Trophoblast cell (in vitro differentiated cells and primary cell): ENCODE measurements at regions not wholly inside any gene's neighbourhood (a gene's known extent, or its start where the extent isn't known, plus 50 kb on each side); places are given as distances from the start of the nearest gene placed in this dataset.

Experiments
- DNase-seq, 2 donors: peaks; one replicate each; pipeline ENCODE4 v3.0.0-alpha.2; 2016
- H2AFZ ChIP-seq: 2 replicates; pipeline ENCODE4 v1.6.1; 2013; ENCODE audit warnings: low read length, moderate library complexity, mild to moderate bottlenecking; ENCODE audit not compliant: insufficient read depth, poor library complexity
- H2AK5ac ChIP-seq: 2 replicates; pipeline ENCODE4 v1.6.1; 2013; ENCODE audit warnings: mild to moderate bottlenecking, low read length
- H2BK120ac ChIP-seq: 2 replicates; pipeline ENCODE4 v1.6.1; 2013; ENCODE audit warnings: low read length, mild to moderate bottlenecking, moderate library complexity; ENCODE audit not compliant: insufficient read depth, poor library complexity
- H2BK12ac ChIP-seq: 2 replicates; pipeline ENCODE4 v1.6.1; 2013; ENCODE audit warnings: mild to moderate bottlenecking, low read length, moderate library complexity
- H2BK5ac ChIP-seq: 2 replicates; pipeline ENCODE4 v1.6.1; 2013; ENCODE audit warnings: low read length, low read depth, moderate library complexity, mild to moderate bottlenecking; ENCODE audit not compliant: poor library complexity
- H3K14ac ChIP-seq: 2 replicates; pipeline ENCODE4 v1.6.1; 2013; ENCODE audit warnings: mild to moderate bottlenecking, low read length
- H3K18ac ChIP-seq: 2 replicates; pipeline ENCODE4 v1.6.1; 2013; ENCODE audit warnings: mild to moderate bottlenecking, low read length
- H3K23ac ChIP-seq: 2 replicates; pipeline ENCODE4 v1.6.1; 2013; ENCODE audit warnings: low read length
- H3K27ac ChIP-seq: 2 replicates; pipeline ENCODE4 v1.5.1; 2013; ENCODE audit warnings: low read depth, mild to moderate bottlenecking, inconsistent platforms, low read length, moderate library complexity
- H3K27me3 ChIP-seq: 2 replicates; pipeline ENCODE4 v1.6.1; 2013; ENCODE audit warnings: inconsistent platforms, mild to moderate bottlenecking, low read length, moderate library complexity; ENCODE audit not compliant: insufficient read depth
- H3K36me3 ChIP-seq, 2 experiments: 1 replicate in 1 of 2; 2 replicates in 1 of 2; pipeline ENCODE4 v1.6.1; 2013; ENCODE audit warnings: low read length in 2 of 2, mild to moderate bottlenecking in 2 of 2, moderate library complexity in 1 of 2; ENCODE audit not compliant: insufficient read depth in 2 of 2, control insufficient read depth in 1 of 2
- H3K4ac ChIP-seq: 2 replicates; pipeline ENCODE4 v1.6.1; 2013; ENCODE audit warnings: low read depth, mild to moderate bottlenecking, low read length, moderate library complexity
- H3K4me1 ChIP-seq, 2 experiments: 1 replicate in 1 of 2; 2 replicates in 1 of 2; pipeline ENCODE4 v1.6.1; 2013; ENCODE audit warnings: low read length in 2 of 2, mild to moderate bottlenecking in 2 of 2, moderate library complexity in 1 of 2; ENCODE audit not compliant: insufficient read depth in 2 of 2, control insufficient read depth in 1 of 2
- H3K4me2 ChIP-seq: 2 replicates; pipeline ENCODE4 v1.6.1; 2013; ENCODE audit warnings: inconsistent platforms, mild to moderate bottlenecking, low read length, moderate library complexity
- H3K4me3 ChIP-seq: 2 replicates; pipeline ENCODE4 v1.5.1; 2013; ENCODE audit warnings: mild to moderate bottlenecking, low read depth, low read length, inconsistent platforms
- H3K79me1 ChIP-seq: one replicate; pipeline ENCODE4 v1.6.1; 2013; ENCODE audit warnings: low read length
- H3K79me2 ChIP-seq: 2 replicates; pipeline ENCODE4 v1.6.1; 2013; ENCODE audit warnings: low read length, mild to moderate bottlenecking; ENCODE audit not compliant: control insufficient read depth, insufficient read depth, poor library complexity
- H3K9ac ChIP-seq: 2 replicates; pipeline ENCODE4 v1.6.1; 2013; ENCODE audit warnings: mild to moderate bottlenecking, low read length
- H3K9me3 ChIP-seq: 2 replicates; pipeline ENCODE4 v1.6.1; 2013; ENCODE audit warnings: low read depth, mild to moderate bottlenecking, control low read depth, inconsistent platforms, low read length; ENCODE audit not compliant: insufficient read depth
- H4K12ac ChIP-seq: 2 replicates; pipeline ENCODE4 v1.6.1; 2013; ENCODE audit warnings: low read depth, mild to moderate bottlenecking, low read length, moderate library complexity
- H4K8ac ChIP-seq: 2 replicates; pipeline ENCODE4 v1.6.1; 2013; ENCODE audit warnings: low read depth, mild to moderate bottlenecking, low read length, moderate library complexity
- H4K91ac ChIP-seq: one replicate; pipeline ENCODE4 v1.6.1; 2013; ENCODE audit warnings: low read depth, mild to moderate bottlenecking, low read length, moderate library complexity
- WGBS: extraction: QIAGEN DNeasy Blood & Tissue Kit; methylation state at CpG from one replicate; pipeline ENCODE4 v1.1.7; 2013; ENCODE audit warnings: missing lambda C conversion rate; ENCODE audit not compliant: insufficient read length, insufficient coverage; ENCODE audit errors: extremely low coverage; 5-methylcytosine and 5-hydroxymethylcytosine counted together

GRCh38 chr6:68054756-68055155 is 580.3 kb upstream of the ADGRB3 start:
- no CpG with 5 or more reads among the region's 1 CpG for WGBS
- H2AFZ ChIP-seq = no peak overlapping the region
- no peak for DNase-seq
- H3K4me2 ChIP-seq = no peak overlapping the region
- no peak overlapping the region for H2BK5ac ChIP-seq
- H4K8ac ChIP-seq = no peak overlapping the region
- H4K91ac ChIP-seq = no peak overlapping the region
- no peaks in the 10 kb centered on the region for H3K9me3 ChIP-seq
- no peaks in the 10 kb centered on the region for H3K36me3 ChIP-seq
- H3K18ac ChIP-seq = no peak overlapping the region
- no peak overlapping the region for H3K23ac ChIP-seq
- H2BK12ac ChIP-seq = no peak overlapping the region
- no peak overlapping the region for H3K27ac ChIP-seq
- no peaks in the 10 kb centered on the region for H3K79me1 ChIP-seq
- no peak overlapping the region for H3K4me3 ChIP-seq
- no peak overlapping the region for H3K14ac ChIP-seq
- H3K79me2 ChIP-seq = no peaks in the 10 kb centered on the region
- no peak overlapping the region for H4K12ac ChIP-seq
- H3K27me3 ChIP-seq = no peaks in the 10 kb centered on the region
- H3K4me1 ChIP-seq = no peaks in the 10 kb centered on the region
- no peak overlapping the region for H2BK120ac ChIP-seq
- H3K4ac ChIP-seq = no peak overlapping the region
- H3K9ac ChIP-seq = no peak overlapping the region
- H2AK5ac ChIP-seq = no peak overlapping the region

GRCh38 chr6:68053805-68054373 is 581.2 kb upstream of the ADGRB3 start:
- H3K14ac ChIP-seq = no peak overlapping the region
- no peaks in the 10 kb centered on the region for H3K36me3 ChIP-seq
- H3K23ac ChIP-seq = no peak overlapping the region
- no peaks in the 10 kb centered on the region for H3K79me2 ChIP-seq
- H3K27me3 ChIP-seq = no peaks in the 10 kb centered on the region
- no peak overlapping the region for H2BK120ac ChIP-seq
- no CpG with 5 or more reads among the region's 4 CpGs for WGBS
- no peak overlapping the region for H3K4me3 ChIP-seq
- H3K9ac ChIP-seq = no peak overlapping the region
- no peaks in the 10 kb centered on the region for H3K9me3 ChIP-seq
- no peak overlapping the region for H2AK5ac ChIP-seq
- no peaks in the 10 kb centered on the region for H3K79me1 ChIP-seq
- no peaks in the 10 kb centered on the region for H3K4me1 ChIP-seq
- no peak for DNase-seq
- no peak overlapping the region for H3K4ac ChIP-seq
- H4K12ac ChIP-seq = no peak overlapping the region
- no peak overlapping the region for H2AFZ ChIP-seq
- H3K18ac ChIP-seq = no peak overlapping the region
- no peak overlapping the region for H2BK12ac ChIP-seq
- no peak overlapping the region for H4K8ac ChIP-seq
- no peak overlapping the region for H3K4me2 ChIP-seq
- H3K27ac ChIP-seq = no peak overlapping the region
- H2BK5ac ChIP-seq = no peak overlapping the region
- no peak overlapping the region for H4K91ac ChIP-seq

DNA sequence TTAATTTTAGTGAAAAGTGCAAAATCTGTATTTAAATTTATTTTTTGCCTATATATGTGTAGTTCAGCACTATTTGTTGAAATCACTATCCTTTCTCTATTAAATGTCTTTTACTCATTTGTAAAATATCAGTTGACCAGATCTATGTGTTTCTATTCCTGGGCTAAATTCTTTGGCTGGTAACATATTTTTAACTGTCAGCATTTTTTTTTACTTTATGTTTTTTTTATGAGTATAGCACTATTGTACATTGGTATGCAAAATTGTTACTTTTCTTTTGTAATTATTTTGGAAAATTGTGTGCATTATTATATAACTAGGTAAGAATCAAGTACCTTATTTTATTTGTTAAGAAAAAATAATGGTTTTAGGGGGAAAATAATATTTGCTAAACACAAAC is 582.8 kb upstream of the ADGRB3 start:
- Histone ChIP-seq H4K12ac (no peak overlapping the region), H3K27me3 (no peaks in the 10 kb centered on the region), H3K9ac (no peak overlapping the region), H2AK5ac (no peak overlapping the region), H2BK12ac (no peak overlapping the region), H3K79me1 (no peaks in the 10 kb centered on the region), H3K4me2 (no peak overlapping the region), H2BK120ac (no peak overlapping the region), H3K4ac (no peak overlapping the region), H2AFZ (no peak overlapping the region), H3K9me3 (no peaks in the 10 kb centered on the region), H3K23ac (no peak overlapping the region), H3K18ac (no peak overlapping the region), H3K36me3 (no peaks in the 10 kb centered on the region), H4K8ac (no peak overlapping the region), H4K91ac (no peak overlapping the region), H3K4me1 (no peaks in the 10 kb centered on the region), H3K27ac (no peak overlapping the region), H3K14ac (no peak overlapping the region), H3K4me3 (no peak overlapping the region), H3K79me2 (no peaks in the 10 kb centered on the region), H2BK5ac (no peak overlapping the region)
- DNase-seq = no peak

DNA sequence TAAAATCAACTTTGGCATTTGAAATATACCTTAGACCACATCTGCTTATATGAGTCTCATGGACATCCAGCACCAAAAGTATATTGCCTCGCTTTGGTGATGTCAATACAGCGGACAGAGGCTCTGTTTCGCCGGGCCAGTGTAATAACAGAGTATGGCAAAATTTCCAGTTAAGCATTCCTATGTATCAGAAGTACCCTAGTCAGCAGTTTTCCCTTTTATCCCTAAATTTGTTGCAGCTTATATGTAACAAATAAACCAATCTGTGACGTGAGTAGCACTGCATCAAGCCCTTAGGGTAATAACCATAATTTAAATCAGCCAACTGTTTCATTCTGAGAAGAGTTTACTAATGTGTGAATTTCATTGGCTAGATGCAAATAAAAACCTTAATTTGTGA is 585.5 kb upstream of the ADGRB3 start:
- Histone ChIP-seq H3K23ac (no peak overlapping the region), H3K36me3 (no peaks in the 10 kb centered on the region), H2BK120ac (no peak overlapping the region), H3K79me1 (no peaks in the 10 kb centered on the region), H3K14ac (no peak overlapping the region), H3K4me2 (no peak overlapping the region), H3K4me1 (no peaks in the 10 kb centered on the region), H3K4ac (no peak overlapping the region), H2BK12ac (no peak overlapping the region), H3K9ac (no peak overlapping the region), H3K18ac (no peak overlapping the region), H2AFZ (no peak overlapping the region), H2AK5ac (no peak overlapping the region), H3K27me3 (no peaks in the 10 kb centered on the region), H3K79me2 (no peaks in the 10 kb centered on the region), H3K27ac (no peak overlapping the region), H4K8ac (no peak overlapping the region), H4K12ac (no peak overlapping the region), H3K4me3 (no peak overlapping the region), H3K9me3 (no peaks in the 10 kb centered on the region), H4K91ac (no peak overlapping the region), H2BK5ac (no peak overlapping the region)
- WGBS = no CpG with 5 or more reads among the region's 5 CpGs
- no peak for DNase-seq
